ENCODE measurements at regions not wholly inside any gene's neighbourhood (a gene's known extent, or its start where the extent isn't known, plus 50 kb on each side); places are given as distances from the start of the nearest gene placed in this dataset.
A peak's percentile ranks its signal among the peaks of the same experiment; 100 is the strongest.

DNA sequence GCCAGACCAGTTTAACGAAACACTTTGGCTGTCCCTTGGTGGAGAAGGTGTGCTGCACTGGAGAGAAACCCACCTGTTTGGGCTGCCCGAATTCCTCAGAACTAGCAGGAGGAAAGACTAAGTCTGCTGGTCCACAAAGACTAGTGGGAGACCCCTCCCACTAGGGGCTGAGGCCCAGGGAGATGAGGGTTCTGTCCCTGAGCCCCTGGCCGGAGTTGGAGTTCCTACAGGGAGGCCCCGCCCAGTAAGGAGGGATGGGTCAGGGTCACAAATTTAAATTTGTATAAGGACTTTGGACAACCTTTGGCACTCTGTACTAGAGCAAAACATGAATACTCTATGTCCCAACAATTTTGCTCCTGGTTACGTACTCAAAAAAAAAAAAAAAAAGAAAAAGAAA, 200.8 kb upstream of the C11orf87 start:
- no peak for DNase-seq (ENCODE audit: low read depth, low spot score)
- in situ Hi-C loops (cut with HindIII; ENCODE audit: low sequenced_read_pairs): no loop called here
- H3K4me3 ChIP-seq (ENCODE audit: low read depth, low read length): no peak overlapping the region
- TF ChIP-seq, protein P1, sequence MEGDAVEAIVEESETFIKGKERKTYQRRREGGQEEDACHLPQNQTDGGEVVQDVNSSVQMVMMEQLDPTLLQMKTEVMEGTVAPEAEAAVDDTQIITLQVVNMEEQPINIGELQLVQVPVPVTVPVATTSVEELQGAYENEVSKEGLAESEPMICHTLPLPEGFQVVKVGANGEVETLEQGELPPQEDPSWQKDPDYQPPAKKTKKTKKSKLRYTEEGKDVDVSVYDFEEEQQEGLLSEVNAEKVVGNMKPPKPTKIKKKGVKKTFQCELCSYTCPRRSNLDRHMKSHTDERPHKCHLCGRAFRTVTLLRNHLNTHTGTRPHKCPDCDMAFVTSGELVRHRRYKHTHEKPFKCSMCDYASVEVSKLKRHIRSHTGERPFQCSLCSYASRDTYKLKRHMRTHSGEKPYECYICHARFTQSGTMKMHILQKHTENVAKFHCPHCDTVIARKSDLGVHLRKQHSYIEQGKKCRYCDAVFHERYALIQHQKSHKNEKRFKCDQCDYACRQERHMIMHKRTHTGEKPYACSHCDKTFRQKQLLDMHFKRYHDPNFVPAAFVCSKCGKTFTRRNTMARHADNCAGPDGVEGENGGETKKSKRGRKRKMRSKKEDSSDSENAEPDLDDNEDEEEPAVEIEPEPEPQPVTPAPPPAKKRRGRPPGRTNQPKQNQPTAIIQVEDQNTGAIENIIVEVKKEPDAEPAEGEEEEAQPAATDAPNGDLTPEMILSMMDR (IDR thresholded peaks at IDR 0.05; ENCODE audit: low read depth, low read length): no peak

DNA sequence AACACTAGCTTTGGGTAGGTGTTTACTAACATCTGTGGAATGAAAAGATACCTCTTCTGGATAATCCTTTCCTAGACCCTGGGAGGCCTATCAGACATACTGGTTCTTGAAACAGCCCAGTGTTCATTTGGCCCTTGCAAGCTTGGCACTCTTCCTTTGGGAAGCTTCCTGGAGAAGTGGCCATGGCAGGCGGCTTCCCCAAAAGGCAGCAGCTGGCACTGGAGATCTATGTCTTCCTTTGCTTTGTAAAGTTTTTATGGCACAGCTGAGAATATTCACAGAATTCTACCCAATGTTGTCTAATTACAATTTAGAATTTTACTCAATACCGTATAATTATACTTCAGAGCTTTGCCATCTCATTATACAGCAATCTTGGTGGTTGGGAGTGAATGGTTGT, 199.2 kb upstream of the C11orf87 start:
- TF ChIP-seq, protein P1 (IDR thresholded peaks at IDR 0.05; ENCODE audit: low read depth, low read length): no peak
- in situ Hi-C loops (cut with HindIII; ENCODE audit: low sequenced_read_pairs): no loop called here
- no peak for DNase-seq (ENCODE audit: low read depth, low spot score)
- no peak overlapping the region for H3K4me3 ChIP-seq (ENCODE audit: low read depth, low read length)

DNA sequence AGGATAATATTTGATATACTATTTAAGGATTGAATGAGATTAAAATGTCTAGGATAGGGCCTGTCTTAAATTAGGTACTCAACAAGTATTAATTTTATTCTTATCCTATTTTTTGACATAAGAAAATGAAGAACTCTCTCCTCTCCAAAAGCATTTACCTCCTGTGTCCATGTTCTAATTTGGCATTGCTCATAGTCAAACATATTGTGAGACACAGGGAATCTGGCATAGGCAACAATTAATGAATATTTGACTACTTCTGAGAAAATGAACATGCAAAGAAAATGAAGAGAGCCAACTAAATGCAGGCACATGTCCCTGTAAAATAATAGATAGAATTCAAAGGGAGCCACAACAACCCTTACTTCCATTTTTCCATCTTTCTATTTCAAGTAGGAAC, 198.5 kb upstream of the C11orf87 start:
- TF ChIP-seq, protein P1 (IDR thresholded peaks at IDR 0.05; ENCODE audit: low read depth, low read length): no peak
- in situ Hi-C loops (cut with HindIII; ENCODE audit: low sequenced_read_pairs): no loop called here
- DNase-seq (ENCODE audit: low read depth, low spot score): no peak
- no peak overlapping the region for H3K4me3 ChIP-seq (ENCODE audit: low read depth, low read length)

DNA sequence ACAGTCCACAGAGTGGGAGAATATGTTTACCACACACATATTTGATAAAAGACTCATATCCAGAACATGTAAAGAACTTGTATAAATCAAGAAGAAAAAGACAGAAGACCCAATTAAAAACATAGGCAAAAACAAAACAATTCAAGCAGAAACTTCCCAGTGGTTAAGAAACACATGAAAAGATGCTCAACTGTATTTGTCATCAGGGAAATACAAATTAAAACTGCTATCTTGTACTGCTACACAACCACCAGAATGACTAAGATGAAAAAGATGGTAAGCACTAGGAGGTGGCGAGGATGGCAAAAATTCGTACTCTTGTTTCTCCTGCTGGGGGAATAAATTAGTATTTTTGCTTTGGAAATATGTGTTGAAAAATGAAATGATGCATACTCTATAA, 192.3 kb upstream of the C11orf87 start:
- TF ChIP-seq, protein P1 (IDR thresholded peaks at IDR 0.05; ENCODE audit: low read depth, low read length): no peak
- in situ Hi-C loops (cut with HindIII; ENCODE audit: low sequenced_read_pairs): no loop called here
- no peak overlapping the region for H3K4me3 ChIP-seq (ENCODE audit: low read depth, low read length)
- DNase-seq (ENCODE audit: low read depth, low spot score): peak; percentile 15

DNA sequence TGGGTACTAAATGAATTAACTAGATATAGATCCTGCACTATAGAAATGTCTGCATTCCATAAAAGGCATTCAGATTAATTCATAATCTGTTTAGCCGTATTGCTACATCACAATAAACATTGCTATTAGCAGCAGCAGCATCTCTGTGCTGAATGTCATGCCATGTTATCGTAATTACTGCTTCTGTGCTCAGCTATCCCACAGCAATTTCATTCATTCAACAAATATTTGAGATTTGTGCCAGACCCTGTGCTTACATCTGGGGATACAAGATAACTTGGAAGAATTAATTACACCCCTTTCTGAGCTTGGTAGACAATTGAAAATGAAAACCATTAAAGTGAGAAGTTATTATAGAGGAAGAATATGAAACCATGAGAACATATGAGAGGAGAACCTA, 185.8 kb upstream of the C11orf87 start:
- in situ Hi-C loops (cut with HindIII; ENCODE audit: low sequenced_read_pairs): no loop called here
- H3K4me3 ChIP-seq (ENCODE audit: low read depth, low read length): no peak overlapping the region
- no peak for DNase-seq (ENCODE audit: low read depth, low spot score)
- TF ChIP-seq, protein P1 (IDR thresholded peaks at IDR 0.05; ENCODE audit: low read depth, low read length): no peak

DNA sequence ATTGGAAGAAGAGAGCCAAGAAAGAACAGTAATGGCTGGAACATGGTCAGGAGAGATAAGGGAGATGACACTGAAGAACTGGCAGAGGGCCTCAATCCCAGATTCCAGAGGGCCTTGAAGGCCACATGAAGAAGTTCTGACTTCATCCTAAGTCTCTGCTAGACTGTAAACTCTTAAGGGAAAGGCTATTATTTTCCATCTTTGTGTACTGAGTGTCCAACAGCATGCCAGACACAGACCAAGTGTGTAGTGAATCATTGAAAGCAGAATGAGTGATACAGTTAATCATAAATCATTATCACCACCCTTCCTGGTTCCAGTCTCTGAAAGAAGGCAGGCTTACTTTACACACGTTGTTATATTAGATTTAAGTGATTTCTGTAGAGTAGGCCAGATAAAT, 185.3 kb upstream of the C11orf87 start:
- H3K4me3 ChIP-seq (ENCODE audit: low read depth, low read length): no peak overlapping the region
- TF ChIP-seq, protein P1 (IDR thresholded peaks at IDR 0.05; ENCODE audit: low read depth, low read length): no peak
- no peak for DNase-seq (ENCODE audit: low read depth, low spot score)
- in situ Hi-C loops (cut with HindIII; ENCODE audit: low sequenced_read_pairs): no loop called here

DNA sequence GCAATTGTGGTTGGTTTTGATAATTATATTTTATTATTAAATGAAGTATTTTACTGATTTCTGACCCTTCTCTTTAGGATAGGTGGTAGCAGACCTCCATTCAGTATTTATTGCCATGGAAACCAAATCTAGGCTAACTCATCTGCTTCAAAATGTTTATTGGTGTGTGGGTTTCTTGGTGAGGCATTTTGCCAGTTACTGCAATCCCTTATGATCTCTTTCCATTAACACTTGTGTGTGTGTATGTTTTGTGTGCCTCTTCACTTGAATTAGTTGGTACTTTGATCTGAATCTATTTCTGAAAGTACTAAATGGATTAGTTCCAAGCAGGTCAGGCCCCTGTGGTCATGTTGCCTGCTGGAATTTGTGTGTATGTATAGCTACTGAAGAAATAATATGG, 184.4 kb upstream of the C11orf87 start:
- in situ Hi-C loops (cut with HindIII; ENCODE audit: low sequenced_read_pairs): no loop called here
- H3K4me3 ChIP-seq (ENCODE audit: low read depth, low read length): no peak overlapping the region
- peak; percentile 50 for DNase-seq (ENCODE audit: low read depth, low spot score)
- TF ChIP-seq, protein P1 (IDR thresholded peaks at IDR 0.05; ENCODE audit: low read depth, low read length): no peak
